IMR-90 (cell line): ENCODE measurements at regions not wholly inside any gene's neighbourhood (a gene's known extent, or its start where the extent isn't known, plus 50 kb on each side); places are given as distances from the start of the nearest gene placed in this dataset.

Experiments
- MAZ ChIP-seq: IDR thresholded peaks from 2 replicates; pipeline ENCODE4 v1.6.1; 2012; ENCODE audit warnings: low read depth, mild to moderate bottlenecking, low read length, improper control_type of control experiment, moderate library complexity, borderline replicate concordance
- RAD21 ChIP-seq: IDR thresholded peaks from 2 replicates; pipeline ENCODE4 v1.6.1; 2012; ENCODE audit warnings: low read length, improper control_type of control experiment
- RCOR1 ChIP-seq: IDR thresholded peaks from 2 replicates; pipeline ENCODE4 v1.6.1; 2012; ENCODE audit warnings: mild to moderate bottlenecking, low read length, improper control_type of control experiment; ENCODE audit not compliant: insufficient replicate concordance
- TF ChIP-seq, protein P1 (sequence below): conservative IDR thresholded peaks from 2 replicates; pipeline ENCODE4 v1.5.1; 2012; ENCODE audit warnings: mild to moderate bottlenecking, low read depth, low read length, improper control_type of control experiment

DNA sequence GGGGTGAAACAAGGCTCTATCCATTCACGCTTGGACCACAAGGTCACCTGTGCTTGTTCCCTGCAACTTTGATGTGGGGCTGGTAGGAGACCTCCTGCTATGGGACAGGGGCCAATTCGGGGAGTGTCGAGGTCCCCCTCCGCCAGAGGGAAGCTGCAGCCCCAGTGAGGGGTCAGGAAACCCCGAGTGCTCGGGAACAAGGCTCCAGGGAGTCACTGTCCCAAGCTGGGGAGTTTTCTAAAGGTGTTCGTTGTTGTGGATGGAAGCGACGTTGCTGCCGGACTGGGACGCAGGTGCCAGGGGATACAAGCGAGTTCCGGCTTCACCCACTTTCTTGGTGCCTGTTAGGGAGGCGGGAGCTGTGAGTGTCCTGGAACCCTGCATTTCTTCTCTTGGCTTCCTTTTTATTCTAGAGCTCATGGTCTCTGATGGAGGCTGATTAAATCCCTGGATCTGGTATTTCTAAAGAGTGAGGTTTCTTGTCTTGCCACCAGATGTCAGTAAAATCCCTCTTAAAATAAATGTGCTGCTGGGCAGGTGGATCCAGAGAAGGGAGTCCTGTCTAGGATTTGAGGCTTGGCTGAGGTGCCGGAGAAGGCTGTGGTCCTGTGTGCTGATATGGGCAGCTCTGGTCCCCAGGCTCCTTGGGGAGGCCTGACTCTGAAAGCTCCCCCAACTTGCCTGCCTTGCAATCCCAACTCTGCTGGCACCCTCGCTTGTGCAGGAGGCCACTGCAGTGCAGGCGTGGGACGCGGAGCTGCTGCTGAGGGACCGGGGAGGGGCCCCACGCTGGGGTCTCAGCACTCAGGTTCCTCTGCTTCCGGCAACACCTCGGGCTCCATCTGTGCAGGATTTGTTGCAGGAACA is 153.9 kb downstream of the TEX29 start:
- TF ChIP-seq MAZ (no peak), RCOR1 (no peak), RAD21 (peak; percentile 57)
- TF ChIP-seq, protein P1, sequence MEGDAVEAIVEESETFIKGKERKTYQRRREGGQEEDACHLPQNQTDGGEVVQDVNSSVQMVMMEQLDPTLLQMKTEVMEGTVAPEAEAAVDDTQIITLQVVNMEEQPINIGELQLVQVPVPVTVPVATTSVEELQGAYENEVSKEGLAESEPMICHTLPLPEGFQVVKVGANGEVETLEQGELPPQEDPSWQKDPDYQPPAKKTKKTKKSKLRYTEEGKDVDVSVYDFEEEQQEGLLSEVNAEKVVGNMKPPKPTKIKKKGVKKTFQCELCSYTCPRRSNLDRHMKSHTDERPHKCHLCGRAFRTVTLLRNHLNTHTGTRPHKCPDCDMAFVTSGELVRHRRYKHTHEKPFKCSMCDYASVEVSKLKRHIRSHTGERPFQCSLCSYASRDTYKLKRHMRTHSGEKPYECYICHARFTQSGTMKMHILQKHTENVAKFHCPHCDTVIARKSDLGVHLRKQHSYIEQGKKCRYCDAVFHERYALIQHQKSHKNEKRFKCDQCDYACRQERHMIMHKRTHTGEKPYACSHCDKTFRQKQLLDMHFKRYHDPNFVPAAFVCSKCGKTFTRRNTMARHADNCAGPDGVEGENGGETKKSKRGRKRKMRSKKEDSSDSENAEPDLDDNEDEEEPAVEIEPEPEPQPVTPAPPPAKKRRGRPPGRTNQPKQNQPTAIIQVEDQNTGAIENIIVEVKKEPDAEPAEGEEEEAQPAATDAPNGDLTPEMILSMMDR: peak; percentile 57
